Activated CD8-positive, alpha-beta memory T cell treated with anti-CD3 and anti-CD28 coated beads, Interleukin-2, amount 10 ng/mL, durations not matched to agents 7 days and 5 days (primary cell): ENCODE measurements at regions not wholly inside any gene's neighbourhood (a gene's known extent, or its start where the extent isn't known, plus 50 kb on each side); places are given as distances from the start of the nearest gene placed in this dataset.
"Not testable (repeated sequence)": the region's sequence is repeated elsewhere in the genome, so short reads cannot be mapped to it uniquely, and the experiment has no call there.

Source experiments
- ATAC-seq: fragments of 150-1000 bp; cut with Tn5 transposase; one replicate; pipeline ENCODE4 v1.10.0; 2021; ENCODE audit warnings: moderate library complexity
- CTCF ChIA-PET: fragments of 350-600 bp; sonication (Branson Sonifier 250); formaldehyde crosslinking; loops from one replicate; lab custom pipeline; 2021; ENCODE audit warnings: antibody characterized with exemption; lab: Charles Lee
- DNase-seq: peaks from one replicate; pipeline ENCODE4 v3.0.0-alpha.2; 2020
- H3K27ac Mint-ChIP-seq: one replicate; pipeline ENCODE4 v1.8.0; 2021; ENCODE audit warnings: mild to moderate bottlenecking, mixed read lengths
- H3K27me3 Mint-ChIP-seq: one replicate; pipeline ENCODE4 v1.8.0; 2021; ENCODE audit warnings: mixed read lengths
- H3K36me3 Mint-ChIP-seq: one replicate; pipeline ENCODE4 v1.8.0; 2021; ENCODE audit warnings: mild to moderate bottlenecking, mixed read lengths
- H3K4me1 Mint-ChIP-seq: one replicate; pipeline ENCODE4 v1.8.0; 2021; ENCODE audit warnings: mixed read lengths
- H3K4me3 Mint-ChIP-seq: one replicate; pipeline ENCODE4 v1.8.0; 2021; ENCODE audit warnings: mild to moderate bottlenecking, moderate library complexity, mixed read lengths
- H3K9me3 Mint-ChIP-seq: one replicate; pipeline ENCODE4 v1.8.0; 2022; ENCODE audit warnings: low read depth, mixed read lengths

DNA sequence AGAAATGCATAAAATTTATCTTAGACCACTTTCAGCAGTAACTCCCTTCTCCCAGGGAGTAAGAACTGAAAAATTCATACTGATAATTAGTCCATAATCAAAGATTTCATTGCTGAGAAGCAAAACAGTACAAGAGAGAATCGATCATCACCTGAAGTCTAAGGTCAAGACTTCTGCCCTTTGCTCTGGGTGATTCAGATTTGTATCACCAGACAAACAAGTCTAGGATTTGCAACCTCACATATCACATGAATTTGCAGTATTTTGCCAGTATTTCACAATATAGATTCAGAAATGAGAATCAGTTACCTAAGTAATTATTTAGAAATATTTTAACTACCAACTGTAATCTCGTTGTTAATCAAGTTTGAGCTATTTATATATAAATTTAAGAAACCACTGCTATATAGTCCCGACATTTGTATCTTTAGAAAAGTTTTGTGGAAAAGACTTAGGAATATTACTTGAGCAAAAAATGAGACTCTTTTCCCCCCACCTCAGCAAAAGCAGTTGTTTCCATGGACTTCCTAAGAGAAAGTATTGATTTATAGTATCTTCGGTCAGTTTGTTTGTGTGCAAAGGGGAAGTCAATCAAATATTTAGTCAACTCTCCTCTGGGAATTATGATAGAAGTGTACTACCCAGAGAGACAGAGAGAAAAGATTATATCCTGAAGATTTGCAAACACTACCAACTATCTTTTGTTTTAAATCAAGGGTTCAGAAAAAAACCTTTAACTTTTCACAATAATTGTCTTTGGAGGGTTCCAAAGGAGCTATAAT lies 840.1 kb downstream of the TRHDE start:
- Mint-ChIP-seq H3K27ac (no peak overlapping the region), H3K9me3 (peaks cover 5% of the 10 kb centered on the region), H3K27me3 (no peaks in the 10 kb centered on the region), H3K4me3 (no peak overlapping the region), H3K4me1 (no peaks in the 10 kb centered on the region), H3K36me3 (no peaks in the 10 kb centered on the region)
- no peak for DNase-seq
- ATAC-seq = no peak
- CTCF ChIA-PET = no interaction called here

DNA sequence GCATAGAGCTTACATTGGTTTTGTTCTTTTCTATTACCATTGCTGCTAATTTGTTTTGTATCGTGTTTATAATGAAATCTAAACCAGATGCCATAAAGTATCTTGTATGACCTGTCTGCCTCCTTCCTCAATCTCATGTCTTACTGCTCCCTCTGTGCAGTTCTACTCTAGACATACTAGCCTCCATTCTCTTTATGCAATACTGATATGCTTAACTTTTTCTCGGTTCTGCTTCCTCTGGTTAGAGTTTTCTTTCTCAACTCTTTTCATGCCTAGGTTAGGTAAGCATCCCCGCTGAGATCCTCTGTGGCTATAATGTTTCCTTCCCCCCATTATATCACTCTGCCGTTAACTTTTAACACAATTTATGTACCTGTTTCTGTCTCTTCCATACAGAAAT lies 852.3 kb downstream of the TRHDE start:
- DNase-seq (no peak), ATAC-seq (no peak)
- no peak overlapping the region for H3K27ac Mint-ChIP-seq
- CTCF ChIA-PET = interaction anchor here (1.1 kb wide), 1 partner anchor 8 kb away, joined by 3 read pairs; no protein-coding TSS in a partner anchor
- no peaks in the 10 kb centered on the region for H3K36me3 Mint-ChIP-seq
- H3K27me3 Mint-ChIP-seq = no peaks in the 10 kb centered on the region
- no peaks in the 10 kb centered on the region for H3K4me1 Mint-ChIP-seq
- H3K4me3 Mint-ChIP-seq = no peak overlapping the region
- H3K9me3 Mint-ChIP-seq = peaks cover 3% of the 10 kb centered on the region

DNA sequence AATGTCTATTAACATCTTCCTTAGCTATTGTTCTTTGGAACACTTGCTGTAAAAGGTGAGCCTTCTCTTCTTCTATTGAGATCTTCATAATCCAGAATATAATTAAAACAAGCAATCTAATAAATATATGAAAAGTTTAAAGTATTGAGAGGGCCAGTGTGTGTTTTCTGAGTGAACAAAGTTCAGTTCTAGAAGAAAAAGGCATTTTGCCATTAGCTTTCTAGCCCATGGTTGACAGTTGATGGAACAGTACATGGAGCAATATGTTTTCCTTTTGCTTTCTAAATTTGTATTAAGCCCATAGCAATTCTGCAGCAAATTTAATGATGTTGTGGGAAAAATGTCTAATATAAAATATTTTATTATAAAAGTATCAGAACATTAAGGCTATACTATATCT lies 853.0 kb downstream of the TRHDE start:
- CTCF ChIA-PET = no interaction called here
- no peaks in the 10 kb centered on the region for H3K36me3 Mint-ChIP-seq
- ATAC-seq (no peak), DNase-seq (no peak)
- no peaks in the 10 kb centered on the region for H3K4me1 Mint-ChIP-seq
- no peaks in the 10 kb centered on the region for H3K27me3 Mint-ChIP-seq
- no peak overlapping the region for H3K4me3 Mint-ChIP-seq
- no peak overlapping the region for H3K27ac Mint-ChIP-seq
- H3K9me3 Mint-ChIP-seq = no peaks in the 10 kb centered on the region

DNA sequence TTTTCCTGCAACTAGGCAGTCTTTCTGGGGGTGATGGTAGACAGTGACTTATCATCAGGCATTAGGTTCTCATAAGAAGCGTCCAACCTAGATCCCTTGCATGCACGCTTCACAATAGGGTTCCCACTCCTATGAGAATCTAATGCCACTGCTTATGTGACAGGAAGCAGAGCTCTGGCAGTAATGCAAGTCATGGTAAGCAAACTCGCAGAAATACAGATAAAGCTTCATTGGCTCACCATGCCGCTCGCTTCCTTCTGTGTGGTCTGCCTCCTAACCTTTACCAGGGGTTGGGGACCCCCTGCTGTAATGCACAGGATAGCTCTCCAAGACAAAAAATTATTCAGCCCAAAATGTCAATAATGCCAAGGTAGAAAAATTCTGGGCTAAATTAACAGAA lies 864.2 kb downstream of the TRHDE start:
- ATAC-seq (no peak), DNase-seq (no peak)
- no peaks in the 10 kb centered on the region for H3K4me1 Mint-ChIP-seq
- H3K27ac Mint-ChIP-seq = no peak overlapping the region
- no peaks in the 10 kb centered on the region for H3K36me3 Mint-ChIP-seq
- CTCF ChIA-PET = no interaction called here
- H3K4me3 Mint-ChIP-seq = no peak overlapping the region
- H3K27me3 Mint-ChIP-seq = no peaks in the 10 kb centered on the region
- H3K9me3 Mint-ChIP-seq = peaks cover 4% of the 10 kb centered on the region

DNA sequence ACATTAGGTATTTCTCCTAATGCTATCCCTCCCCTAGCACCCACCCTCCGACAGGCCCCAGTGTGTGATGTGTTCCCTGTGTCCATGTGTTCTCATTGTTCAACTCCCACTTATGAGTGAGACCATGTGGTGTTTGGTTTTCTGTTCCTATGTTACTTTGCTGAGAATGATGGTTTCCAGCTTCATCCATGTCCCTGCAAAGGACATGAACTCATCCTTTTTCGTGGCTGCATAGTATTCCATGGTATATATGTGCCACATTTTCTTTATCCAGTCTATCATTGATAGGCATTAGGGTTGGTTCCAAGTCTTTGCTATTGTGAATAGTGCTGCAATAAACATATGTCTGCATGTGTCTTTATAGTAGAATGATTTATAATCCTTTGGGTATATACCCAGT lies 867.5 kb downstream of the TRHDE start:
- H3K36me3 Mint-ChIP-seq, ATAC-seq, DNase-seq, H3K27me3 Mint-ChIP-seq, H3K27ac Mint-ChIP-seq, CTCF ChIA-PET, H3K9me3 Mint-ChIP-seq, H3K4me1 Mint-ChIP-seq, H3K4me3 Mint-ChIP-seq: not testable (repeated sequence)

DNA sequence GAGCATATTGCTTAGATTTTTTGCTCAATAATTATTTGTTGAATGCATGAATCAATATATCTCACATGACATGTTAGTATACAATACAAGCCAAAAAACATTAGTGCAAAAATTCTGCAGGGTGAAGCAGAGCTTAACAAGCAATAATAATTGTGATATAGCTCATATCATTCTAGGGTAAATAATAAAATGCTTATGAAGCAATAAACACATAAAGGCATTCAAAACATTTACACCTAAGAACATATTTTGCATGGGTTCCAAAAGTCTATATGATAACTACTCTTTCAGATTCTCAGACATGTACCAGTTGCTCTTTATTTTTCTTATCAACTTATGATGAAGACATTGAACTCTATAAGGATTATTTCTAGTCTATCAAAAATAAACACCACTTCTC lies 886.2 kb downstream of the TRHDE start:
- CTCF ChIA-PET = no interaction called here
- ATAC-seq = no peak

DNA sequence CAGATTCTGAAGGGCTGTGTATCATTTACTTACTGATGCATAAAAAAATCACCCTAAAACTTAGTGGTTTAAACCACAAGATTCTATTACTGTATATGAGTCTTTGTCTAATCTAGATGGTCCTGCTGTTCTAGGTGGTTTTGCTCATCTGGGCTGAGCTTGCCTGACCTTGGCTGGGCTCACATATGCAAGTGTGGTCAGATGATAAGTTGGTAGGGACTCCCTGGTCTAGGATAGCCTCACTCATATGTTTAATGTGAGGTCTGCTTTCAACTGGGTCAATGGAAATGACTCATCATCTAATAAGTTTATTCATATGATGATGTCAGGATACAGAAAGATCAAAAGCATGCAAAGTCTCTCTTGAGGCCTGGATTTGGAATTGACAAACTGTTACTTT lies 887.8 kb downstream of the TRHDE start:
- H3K36me3 Mint-ChIP-seq = no peaks in the 10 kb centered on the region
- H3K27me3 Mint-ChIP-seq = no peaks in the 10 kb centered on the region
- DNase-seq = no peak
- CTCF ChIA-PET = no interaction called here
- no peak overlapping the region for H3K27ac Mint-ChIP-seq
- H3K4me3 Mint-ChIP-seq = no peak overlapping the region
- peaks cover 9% of the 10 kb centered on the region for H3K9me3 Mint-ChIP-seq
- H3K4me1 Mint-ChIP-seq = no peaks in the 10 kb centered on the region
- no peak for ATAC-seq

More for the DNA sequence above, 886.2 kb downstream of the TRHDE start:
- Mint-ChIP-seq H3K27ac (no peak overlapping the region), H3K27me3 (no peaks in the 10 kb centered on the region), H3K9me3 (peaks cover 6% of the 10 kb centered on the region), H3K4me3 (no peak overlapping the region), H3K4me1 (no peaks in the 10 kb centered on the region), H3K36me3 (no peaks in the 10 kb centered on the region)
- no peak for DNase-seq

DNA sequence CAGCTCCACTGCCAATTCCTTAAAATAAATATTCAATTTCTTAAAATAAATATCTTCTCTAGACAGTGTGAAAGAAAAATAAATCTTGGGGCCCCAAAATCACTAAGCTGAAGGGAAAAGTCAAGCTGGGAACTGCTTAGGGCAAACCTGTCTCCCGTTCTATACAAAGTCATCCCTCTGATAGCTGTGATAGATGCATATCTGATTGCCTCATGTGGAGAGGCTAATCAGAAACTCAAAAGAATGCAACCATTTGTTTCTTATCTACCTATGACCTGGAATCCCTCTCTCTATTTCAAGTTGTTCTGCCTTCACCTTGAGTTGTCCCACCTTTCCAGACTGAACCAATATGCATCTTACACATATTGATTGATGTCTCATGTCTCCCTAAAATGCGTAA lies 889.8 kb downstream of the TRHDE start:
- peaks cover 9% of the 10 kb centered on the region for H3K9me3 Mint-ChIP-seq
- H3K27ac Mint-ChIP-seq = no peak overlapping the region
- CTCF ChIA-PET = no interaction called here
- H3K36me3 Mint-ChIP-seq = no peaks in the 10 kb centered on the region
- H3K4me1 Mint-ChIP-seq = no peaks in the 10 kb centered on the region
- ATAC-seq = no peak
- H3K27me3 Mint-ChIP-seq = no peaks in the 10 kb centered on the region
- no peak for DNase-seq
- H3K4me3 Mint-ChIP-seq = no peak overlapping the region

DNA sequence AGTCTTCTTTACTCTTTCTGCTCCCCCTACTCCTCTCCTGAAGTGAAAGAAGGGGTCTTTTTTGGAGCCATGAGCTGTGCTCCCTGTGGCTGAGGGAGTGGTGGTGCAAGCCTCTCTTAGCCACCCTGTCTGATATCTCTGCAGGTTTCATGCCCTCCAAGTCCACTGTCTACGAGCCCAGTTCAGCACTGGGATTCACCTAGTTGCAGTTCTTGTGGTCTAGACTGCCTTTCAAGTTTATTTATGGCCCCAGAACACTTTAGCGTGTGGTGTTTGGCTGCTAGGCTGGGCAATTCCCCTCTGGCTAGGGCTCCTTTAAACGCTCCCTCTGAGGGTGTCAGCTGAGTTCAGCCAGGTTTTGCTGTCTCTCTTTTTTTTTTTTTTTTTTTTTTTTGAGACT lies 908.6 kb downstream of the TRHDE start:
- Mint-ChIP-seq H3K9me3 (peaks cover 12% of the 10 kb centered on the region), H3K36me3 (no peaks in the 10 kb centered on the region), H3K27ac (no peak overlapping the region), H3K27me3 (no peaks in the 10 kb centered on the region), H3K4me1 (no peaks in the 10 kb centered on the region), H3K4me3 (no peak overlapping the region)
- ATAC-seq (no peak), DNase-seq (no peak)
- CTCF ChIA-PET = no interaction called here

DNA sequence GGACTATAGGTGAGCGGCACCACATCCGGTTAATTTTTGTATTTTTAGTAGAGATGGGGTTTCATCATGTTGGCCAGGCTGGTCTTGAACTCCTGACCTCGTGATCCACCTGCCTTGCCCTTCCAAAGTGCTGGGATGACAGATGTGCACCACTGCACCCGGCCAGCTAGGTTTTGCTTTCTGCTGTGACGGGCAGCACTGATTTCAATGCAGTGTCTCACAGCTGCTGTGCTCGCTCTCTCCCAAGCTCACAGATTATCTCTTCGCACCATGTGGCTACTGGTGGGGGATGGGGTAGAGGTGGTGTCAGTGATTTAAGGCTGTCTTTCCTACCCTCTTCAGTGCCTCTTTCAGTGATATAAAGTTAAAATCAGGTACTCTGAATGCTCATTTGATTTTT lies 909.1 kb downstream of the TRHDE start:
- no peak for ATAC-seq

DNA sequence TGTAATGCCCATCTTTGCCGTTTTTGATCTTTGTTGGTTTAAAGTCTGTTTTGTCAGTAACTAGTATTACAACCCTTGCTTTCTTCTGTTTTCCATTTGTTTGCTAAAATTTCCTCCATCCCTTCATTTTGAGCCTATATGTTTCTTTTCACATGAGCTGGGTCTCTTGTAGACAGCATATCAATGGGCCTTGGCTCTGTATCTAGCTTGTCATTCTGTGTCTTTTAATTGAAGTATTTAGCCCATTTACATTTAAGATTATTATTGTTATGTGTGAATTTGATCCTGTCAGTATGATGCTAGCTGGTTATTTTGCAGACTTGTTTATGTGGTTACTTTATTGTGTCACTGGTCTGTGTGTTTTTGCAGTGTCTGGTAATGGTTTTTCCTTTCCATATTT lies 913.2 kb downstream of the TRHDE start:
- DNase-seq (no peak), ATAC-seq (no peak)
- Mint-ChIP-seq H3K27ac (no peak overlapping the region), H3K9me3 (peaks cover 20% of the 10 kb centered on the region), H3K36me3 (no peaks in the 10 kb centered on the region), H3K4me3 (no peak overlapping the region), H3K27me3 (no peaks in the 10 kb centered on the region), H3K4me1 (no peaks in the 10 kb centered on the region)
- CTCF ChIA-PET = no interaction called here

More for the DNA sequence above, 909.1 kb downstream of the TRHDE start:
- DNase-seq = no peak
- no peaks in the 10 kb centered on the region for H3K27me3 Mint-ChIP-seq
- H3K4me3 Mint-ChIP-seq = no peak overlapping the region
- CTCF ChIA-PET = no interaction called here
- H3K9me3 Mint-ChIP-seq = peaks cover 15% of the 10 kb centered on the region
- no peak overlapping the region for H3K27ac Mint-ChIP-seq
- no peaks in the 10 kb centered on the region for H3K36me3 Mint-ChIP-seq
- no peaks in the 10 kb centered on the region for H3K4me1 Mint-ChIP-seq

DNA sequence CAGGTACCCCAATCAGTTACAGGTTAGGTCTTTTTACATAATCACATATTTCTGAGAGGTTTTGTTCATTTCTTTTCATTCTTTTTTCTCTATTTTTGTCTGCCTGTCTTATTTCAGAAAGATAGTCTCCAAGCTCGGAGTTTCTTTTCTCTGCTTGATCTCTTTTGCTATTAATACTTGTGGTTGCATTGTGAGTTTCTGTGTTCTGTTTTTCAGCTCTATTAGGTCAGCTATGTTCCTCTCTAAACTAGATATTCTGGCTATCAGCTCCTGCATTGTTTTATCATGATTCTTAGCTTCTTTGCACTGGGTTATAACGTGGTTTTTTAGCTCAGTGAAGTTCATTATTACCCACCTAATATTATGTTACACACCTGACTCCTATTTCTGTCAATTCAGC lies 914.1 kb downstream of the TRHDE start:
- no peak overlapping the region for H3K4me3 Mint-ChIP-seq
- CTCF ChIA-PET = interaction anchor here (0.6 kb wide), 1 partner anchor 180 kb away, joined by 3 read pairs; no protein-coding TSS in a partner anchor
- H3K4me1 Mint-ChIP-seq = no peaks in the 10 kb centered on the region
- H3K9me3 Mint-ChIP-seq = peaks cover 21% of the 10 kb centered on the region
- H3K36me3 Mint-ChIP-seq = no peaks in the 10 kb centered on the region
- H3K27me3 Mint-ChIP-seq = no peaks in the 10 kb centered on the region
- H3K27ac Mint-ChIP-seq = no peak overlapping the region
- DNase-seq (no peak), ATAC-seq (no peak)

DNA sequence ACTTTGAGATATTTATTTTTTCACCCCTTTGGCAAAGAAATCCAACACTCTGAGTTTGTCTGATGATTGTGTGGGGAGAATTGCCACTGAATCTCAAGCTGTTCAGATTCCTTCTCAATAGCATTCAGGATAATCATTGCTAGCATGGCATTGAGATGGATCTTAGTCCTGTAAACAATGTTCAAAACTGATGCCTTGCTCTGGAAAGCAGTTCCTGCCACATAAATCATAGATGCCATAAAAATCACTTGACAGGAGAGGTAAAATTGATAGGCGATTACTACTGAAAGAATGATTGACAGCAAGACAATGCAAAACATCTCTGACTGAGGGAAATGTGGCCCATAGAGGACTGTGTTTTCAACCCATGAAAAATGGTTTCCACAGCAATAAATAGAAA lies 915.6 kb downstream of the TRHDE start:
- CTCF ChIA-PET = no interaction called here
- Mint-ChIP-seq H3K36me3 (no peaks in the 10 kb centered on the region), H3K9me3 (peaks cover 17% of the 10 kb centered on the region), H3K4me1 (no peaks in the 10 kb centered on the region), H3K27me3 (no peaks in the 10 kb centered on the region), H3K4me3 (no peak overlapping the region), H3K27ac (no peak overlapping the region)
- DNase-seq = no peak
- no peak for ATAC-seq

DNA sequence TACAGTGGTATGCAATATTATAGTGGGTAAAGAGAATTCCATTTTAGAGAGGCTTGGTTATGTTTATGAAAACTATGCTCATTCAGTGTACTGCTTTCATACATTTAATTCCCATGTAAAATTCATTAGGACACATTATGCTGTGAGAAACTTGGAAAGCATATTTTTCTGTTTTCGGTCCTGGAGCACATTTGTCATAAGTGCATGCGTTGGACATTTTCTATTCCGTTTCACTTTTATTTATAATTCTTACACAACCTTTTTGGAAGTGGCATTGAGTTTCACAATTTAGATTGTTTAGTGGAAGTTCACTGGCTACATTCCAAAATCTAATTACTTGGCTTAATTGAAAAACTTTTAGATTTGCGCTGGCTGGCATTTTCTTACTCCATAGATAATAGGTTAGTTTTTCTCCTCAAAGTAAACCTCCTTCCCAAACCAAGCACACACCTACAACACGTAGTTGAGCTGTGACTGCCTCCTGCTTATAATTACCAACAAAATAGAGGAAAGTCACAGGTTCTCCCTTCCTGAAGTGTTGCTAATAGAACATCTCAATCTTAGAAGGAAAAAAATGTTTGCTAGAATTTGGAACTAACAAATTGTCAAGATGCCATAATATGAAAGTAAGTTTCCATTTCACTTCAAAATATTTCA lies 938.5 kb downstream of the TRHDE start:
- H3K27me3 Mint-ChIP-seq = no peaks in the 10 kb centered on the region
- DNase-seq = no peak
- no peak for ATAC-seq
- peaks cover 5% of the 10 kb centered on the region for H3K9me3 Mint-ChIP-seq
- no peaks in the 10 kb centered on the region for H3K4me1 Mint-ChIP-seq
- H3K36me3 Mint-ChIP-seq = no peaks in the 10 kb centered on the region
- CTCF ChIA-PET = no interaction called here
- H3K27ac Mint-ChIP-seq = no peak overlapping the region
- H3K4me3 Mint-ChIP-seq = no peak overlapping the region
